SK-MEL-5 (cell line): ENCODE measurements at regions not wholly inside any gene's neighbourhood (a gene's known extent, or its start where the extent isn't known, plus 50 kb on each side); places are given as distances from the start of the nearest gene placed in this dataset.

Experiments
- DNase-seq: peaks from one replicate; pipeline ENCODE4 v3.0.0-alpha.2; 2016; ENCODE audit warnings: low read depth, low spot score
- in situ Hi-C: cut with HindIII; loops from 2 replicates; pipeline ENCODE4 v1.10.0; 2016; ENCODE audit warnings: low sequenced_read_pairs, high pct_unique_total_duplicates, low pct_unique_long_range_greater_than_20kb

GRCh38 chr2:4635289-4635688, 931.9 kb downstream of the DCDC2C start:
- no peak for DNase-seq
- in situ Hi-C loops, result no loop called here

- DNase-seq, result no peak
- in situ Hi-C loops, result no loop called here
Measured at GRCh38 chr2:4653991-4654390, 950.6 kb downstream of the DCDC2C start.

- in situ Hi-C loops, result no loop called here
- DNase-seq, result no peak
Measured at GRCh38 chr2:4656326-4656725, 953.0 kb downstream of the DCDC2C start.

- no peak for DNase-seq
- in situ Hi-C loops, result no loop called here
Measured at GRCh38 chr2:4662161-4662779, 958.9 kb downstream of the DCDC2C start.

GRCh38 chr2:4668381-4668780, 965.0 kb downstream of the DCDC2C start:
- no peak for DNase-seq
- in situ Hi-C loops, result no loop called here

- in situ Hi-C loops, result no loop called here
- DNase-seq, result no peak
Measured at GRCh38 chr2:4670331-4670730, 967.0 kb downstream of the DCDC2C start.

- in situ Hi-C loops, result no loop called here
Measured at GRCh38 chr2:4673025-4673489, 969.7 kb downstream of the DCDC2C start.

GRCh38 chr2:4674007-4674406, 970.6 kb downstream of the DCDC2C start:
- DNase-seq, result no peak
- in situ Hi-C loops, result no loop called here

More at GRCh38 chr2:4673025-4673489, 969.7 kb downstream of the DCDC2C start:
- DNase-seq, result peak; percentile 78

GRCh38 chr2:4675295-4675694, 971.9 kb downstream of the DCDC2C start:
- in situ Hi-C loops, result no loop called here
- no peak for DNase-seq

- in situ Hi-C loops, result no loop called here
- DNase-seq, result no peak
Measured at GRCh38 chr2:4678927-4679326, 975.6 kb downstream of the DCDC2C start.

- in situ Hi-C loops, result no loop called here
- no peak for DNase-seq
Measured at GRCh38 chr2:4679391-4679790, 976.0 kb downstream of the DCDC2C start.

- in situ Hi-C loops, result no loop called here
- DNase-seq, result no peak
Measured at GRCh38 chr2:4684921-4685320, 981.5 kb downstream of the DCDC2C start.

- in situ Hi-C loops, result no loop called here
- DNase-seq, result no peak
Measured at GRCh38 chr2:4690913-4691312, 987.5 kb downstream of the DCDC2C start.

GRCh38 chr2:4693266-4693665, 989.9 kb downstream of the DCDC2C start:
- no peak for DNase-seq
- in situ Hi-C loops, result no loop called here

GRCh38 chr2:4695281-4695861, 992.0 kb downstream of the DCDC2C start:
- in situ Hi-C loops, result no loop called here
- no peak for DNase-seq

GRCh38 chr2:4715065-4715464, 977.1 kb upstream of the SOX11 start:
- peak; percentile 30 for DNase-seq
- in situ Hi-C loops, result no loop called here

GRCh38 chr2:4718777-4719176, 973.4 kb upstream of the SOX11 start:
- in situ Hi-C loops, result no loop called here
- no peak for DNase-seq

- in situ Hi-C loops, result no loop called here
Measured at GRCh38 chr2:4725618-4726017, 966.6 kb upstream of the SOX11 start.

GRCh38 chr2:4732560-4732959, 959.6 kb upstream of the SOX11 start:
- DNase-seq, result no peak
- in situ Hi-C loops, result no loop called here

More at GRCh38 chr2:4725618-4726017, 966.6 kb upstream of the SOX11 start:
- no peak for DNase-seq
